ENCODE measurements at regions not wholly inside any gene's neighbourhood (a gene's known extent, or its start where the extent isn't known, plus 50 kb on each side); places are given as distances from the start of the nearest gene placed in this dataset.
A peak's percentile ranks its signal among the peaks of the same experiment; 100 is the strongest.

- Mint-ChIP-seq H3K36me3 (ENCODE audit: insufficient read depth, unreplicated experiment) (no peaks in the 10 kb centered on the region), H3K4me1 (ENCODE audit: insufficient read depth, unreplicated experiment) (peaks cover 13% of the 10 kb centered on the region), H3K9me3 (ENCODE audit: unreplicated experiment) (no peaks in the 10 kb centered on the region), H3K27ac (ENCODE audit: low read depth, unreplicated experiment) (no peak overlapping the region), H3K27me3 (ENCODE audit: insufficient read depth, unreplicated experiment) (peaks cover 10% of the 10 kb centered on the region), H3K4me3 (ENCODE audit: unreplicated experiment) (no peak overlapping the region)
- TF ChIP-seq CTCF (IDR thresholded peaks at IDR 0.05; ENCODE audit: unreplicated experiment), result no peak
- no peak for DNase-seq (ENCODE audit: unreplicated experiment)
- POLR2A ChIA-PET, result no interaction called here
- intact Hi-C loops (cut with micrococcal nuclease), result no loop called here
- no TSS peak for BruUV-seq (replicated peaks)
- CTCF ChIA-PET, result interaction anchor here (0.6 to 0.7 kb wide), 2 partner anchors 224 to 296 kb away, joined by 3 to 4 read pairs; no protein-coding TSS in a partner anchor
Measured at GRCh38 chr6:150525300-150525699, 74.4 kb upstream of the PLEKHG1 start.

GRCh38 chr6:150527100-150527499, 72.6 kb upstream of the PLEKHG1 start:
- POLR2A ChIA-PET, result no interaction called here
- no peaks in the 10 kb centered on the region for H3K36me3 Mint-ChIP-seq (ENCODE audit: insufficient read depth, unreplicated experiment)
- CTCF ChIA-PET, result no interaction called here
- intact Hi-C loops (cut with micrococcal nuclease), result no loop called here
- H3K27me3 Mint-ChIP-seq (ENCODE audit: insufficient read depth, unreplicated experiment), result peaks cover 10% of the 10 kb centered on the region
- TF ChIP-seq CTCF (IDR thresholded peaks at IDR 0.05; ENCODE audit: unreplicated experiment), result no peak
- H3K4me3 Mint-ChIP-seq (ENCODE audit: unreplicated experiment), result no peak overlapping the region
- H3K4me1 Mint-ChIP-seq (ENCODE audit: insufficient read depth, unreplicated experiment), result peaks cover 9% of the 10 kb centered on the region
- BruUV-seq (replicated peaks), result no TSS peak
- H3K9me3 Mint-ChIP-seq (ENCODE audit: unreplicated experiment), result no peaks in the 10 kb centered on the region
- no peak overlapping the region for H3K27ac Mint-ChIP-seq (ENCODE audit: low read depth, unreplicated experiment)
- peak; percentile 70 for DNase-seq (ENCODE audit: unreplicated experiment)

- peaks cover 10% of the 10 kb centered on the region for H3K27me3 Mint-ChIP-seq (ENCODE audit: insufficient read depth, unreplicated experiment)
- no peaks in the 10 kb centered on the region for H3K9me3 Mint-ChIP-seq (ENCODE audit: unreplicated experiment)
- POLR2A ChIA-PET, result no interaction called here
- H3K27ac Mint-ChIP-seq (ENCODE audit: low read depth, unreplicated experiment), result no peak overlapping the region
- no peaks in the 10 kb centered on the region for H3K36me3 Mint-ChIP-seq (ENCODE audit: insufficient read depth, unreplicated experiment)
- no TSS peak for BruUV-seq (replicated peaks)
- no peak overlapping the region for H3K4me3 Mint-ChIP-seq (ENCODE audit: unreplicated experiment)
- H3K4me1 Mint-ChIP-seq (ENCODE audit: insufficient read depth, unreplicated experiment), result peaks cover 9% of the 10 kb centered on the region
- CTCF ChIA-PET, result interaction anchor here (0.7 kb wide), 2 partner anchors 109 to 174 kb away, joined by 3 read pairs; no protein-coding TSS in a partner anchor
- TF ChIP-seq CTCF (IDR thresholded peaks at IDR 0.05; ENCODE audit: unreplicated experiment), result no peak
- intact Hi-C loops (cut with micrococcal nuclease), result no loop called here
- DNase-seq (ENCODE audit: unreplicated experiment), result no peak
Measured at GRCh38 chr6:150528648-150529285, 70.9 kb upstream of the PLEKHG1 start.

GRCh38 chr6:150529646-150530045, 70.0 kb upstream of the PLEKHG1 start:
- H3K4me3 Mint-ChIP-seq (ENCODE audit: unreplicated experiment), result no peak overlapping the region
- no peak for TF ChIP-seq CTCF (IDR thresholded peaks at IDR 0.05; ENCODE audit: unreplicated experiment)
- no peaks in the 10 kb centered on the region for H3K36me3 Mint-ChIP-seq (ENCODE audit: insufficient read depth, unreplicated experiment)
- ChIA-PET CTCF (interaction anchor here (0.7 to 0.8 kb wide), 2 partner anchors 74 to 209 kb away, joined by 4 to 8 read pairs; no protein-coding TSS in a partner anchor), POLR2A (no interaction called here)
- H3K27me3 Mint-ChIP-seq (ENCODE audit: insufficient read depth, unreplicated experiment), result peaks cover 10% of the 10 kb centered on the region
- intact Hi-C loops (cut with micrococcal nuclease), result no loop called here
- H3K27ac Mint-ChIP-seq (ENCODE audit: low read depth, unreplicated experiment), result no peak overlapping the region
- H3K9me3 Mint-ChIP-seq (ENCODE audit: unreplicated experiment), result no peaks in the 10 kb centered on the region
- no TSS peak for BruUV-seq (replicated peaks)
- no peak for DNase-seq (ENCODE audit: unreplicated experiment)
- H3K4me1 Mint-ChIP-seq (ENCODE audit: insufficient read depth, unreplicated experiment), result peaks cover 9% of the 10 kb centered on the region
